ENCODE measurements at regions not wholly inside any gene's neighbourhood (a gene's known extent, or its start where the extent isn't known, plus 50 kb on each side); places are given as distances from the start of the nearest gene placed in this dataset.

GRCh38 chr13:84870190-84870589, 929.0 kb downstream of the SLITRK6 start:
- CTCF ChIA-PET: no interaction called here
- no peaks in the 10 kb centered on the region for H3K79me2 ChIP-seq (ENCODE audit: control insufficient read depth, insufficient read depth, low read length)
- WGBS (ENCODE audit: insufficient coverage): 76% methylated on average over 3 of the region's 6 CpGs
- TF ChIP-seq CTCF (IDR thresholded peaks at IDR 0.05) (no peak), EZH2 (IDR thresholded peaks at IDR 0.05; ENCODE audit: borderline replicate concordance, insufficient read depth, low read depth, low read length, poor library complexity, severe bottlenecking) (no peak)
- Mint-ChIP-seq H3K27me3 (no peaks in the 10 kb centered on the region), H3K4me3 (no peak overlapping the region), H3K4me1 (no peaks in the 10 kb centered on the region), H3K27ac (no peak overlapping the region), H3K9me3 (ENCODE audit: insufficient read depth) (no peaks in the 10 kb centered on the region)
- DNase-seq (no peak), ATAC-seq (ENCODE audit: low read depth) (no peak)
- POLR2A ChIA-PET: no interaction called here
- no peak overlapping the region for H3K4me2 ChIP-seq (replicated peaks; ENCODE audit: low read depth, low read length, poor library complexity, severe bottlenecking)
- no peak overlapping the region for H3K9ac ChIP-seq (ENCODE audit: low read length)
- H2AFZ ChIP-seq (ENCODE audit: insufficient read depth, low read depth, low read length, poor library complexity, severe bottlenecking): no peak overlapping the region
- H3K36me3 ChIP-seq (replicated peaks in 1 of 2; ENCODE audit: control extremely low read depth in 1 of 2, control insufficient read depth in 1 of 2, extremely low read depth in 1 of 2, insufficient read depth in 2 of 2, low read length in 1 of 2): no peaks in the 10 kb centered on the region
- H3K27ac ChIP-seq (ENCODE audit: low read length in 2 of 2): no peak overlapping the region
- H3K27me3 ChIP-seq (replicated peaks in 1 of 4; ENCODE audit: control extremely low read depth in 1 of 4, control insufficient read depth in 3 of 4, insufficient read depth in 4 of 4, low read length in 3 of 4): no peaks in the 10 kb centered on the region
- H4K20me1 ChIP-seq (ENCODE audit: control insufficient read depth, insufficient read depth, low read length, poor library complexity, severe bottlenecking): no peaks in the 10 kb centered on the region
- no peak overlapping the region for H3K4me3 ChIP-seq (ENCODE audit: control extremely low read depth in 1 of 5, extremely low read depth in 1 of 5, insufficient read depth in 1 of 5, low read depth in 2 of 5, low read length in 4 of 5)
- no peaks in the 10 kb centered on the region for H3K9me3 ChIP-seq (ENCODE audit: control extremely low read depth in 1 of 3, control insufficient read depth in 2 of 3, insufficient read depth in 1 of 3, low read length in 2 of 3)
- no peaks in the 10 kb centered on the region for H3K4me1 ChIP-seq (ENCODE audit: control insufficient read depth in 2 of 2, insufficient read depth in 2 of 2, low read length in 2 of 2)
- intact Hi-C loops (cut with micrococcal nuclease): no loop called here

GRCh38 chr13:84867246-84867645, 932.0 kb downstream of the SLITRK6 start:
- H2AFZ ChIP-seq (ENCODE audit: insufficient read depth, low read depth, low read length, poor library complexity, severe bottlenecking): no peak overlapping the region
- intact Hi-C loops (cut with micrococcal nuclease): no loop called here
- CTCF ChIA-PET: no interaction called here
- H3K4me1 Mint-ChIP-seq: no peaks in the 10 kb centered on the region
- no peaks in the 10 kb centered on the region for H3K9me3 Mint-ChIP-seq (ENCODE audit: insufficient read depth)
- no peaks in the 10 kb centered on the region for H3K27me3 ChIP-seq (replicated peaks in 1 of 4; ENCODE audit: control extremely low read depth in 1 of 4, control insufficient read depth in 3 of 4, insufficient read depth in 4 of 4, low read length in 3 of 4)
- H3K36me3 ChIP-seq (replicated peaks in 1 of 2; ENCODE audit: control extremely low read depth in 1 of 2, control insufficient read depth in 1 of 2, extremely low read depth in 1 of 2, insufficient read depth in 2 of 2, low read length in 1 of 2): no peaks in the 10 kb centered on the region
- H3K4me2 ChIP-seq (replicated peaks; ENCODE audit: low read depth, low read length, poor library complexity, severe bottlenecking): no peak overlapping the region
- no peaks in the 10 kb centered on the region for H3K9me3 ChIP-seq (ENCODE audit: control extremely low read depth in 1 of 3, control insufficient read depth in 2 of 3, insufficient read depth in 1 of 3, low read length in 2 of 3)
- H3K4me1 ChIP-seq (ENCODE audit: control insufficient read depth in 2 of 2, insufficient read depth in 2 of 2, low read length in 2 of 2): no peaks in the 10 kb centered on the region
- H3K27me3 Mint-ChIP-seq: no peaks in the 10 kb centered on the region
- no peak for TF ChIP-seq EZH2 (IDR thresholded peaks at IDR 0.05; ENCODE audit: borderline replicate concordance, insufficient read depth, low read depth, low read length, poor library complexity, severe bottlenecking)
- no peak for TF ChIP-seq CTCF (IDR thresholded peaks at IDR 0.05)
- no peaks in the 10 kb centered on the region for H3K79me2 ChIP-seq (ENCODE audit: control insufficient read depth, insufficient read depth, low read length)
- POLR2A ChIA-PET: no interaction called here
- DNase-seq: no peak
- no peak overlapping the region for H3K9ac ChIP-seq (ENCODE audit: low read length)
- H4K20me1 ChIP-seq (ENCODE audit: control insufficient read depth, insufficient read depth, low read length, poor library complexity, severe bottlenecking): no peaks in the 10 kb centered on the region
- no peak overlapping the region for H3K27ac Mint-ChIP-seq
- H3K4me3 Mint-ChIP-seq: no peak overlapping the region
- H3K4me3 ChIP-seq (ENCODE audit: control extremely low read depth in 1 of 5, extremely low read depth in 1 of 5, insufficient read depth in 1 of 5, low read depth in 2 of 5, low read length in 4 of 5): no peak overlapping the region
- no peak overlapping the region for H3K27ac ChIP-seq (ENCODE audit: low read length in 2 of 2)
- ATAC-seq (ENCODE audit: low read depth): no peak

All from B cell (primary cell).